GM18951 (cell line): ENCODE measurements at regions not wholly inside any gene's neighbourhood (a gene's known extent, or its start where the extent isn't known, plus 50 kb on each side); places are given as distances from the start of the nearest gene placed in this dataset.
"Not testable (repeated sequence)": the region's sequence is repeated elsewhere in the genome, so short reads cannot be mapped to it uniquely, and the experiment has no call there.

Experiments
- POLR2A ChIP-seq: IDR thresholded peaks from 4 replicates; pipeline ENCODE4 v1.6.1; 2011; ENCODE audit warnings: mild to moderate bottlenecking; ENCODE audit not compliant: insufficient read length, insufficient read depth; ENCODE audit errors: extremely low read depth
- in situ Hi-C: fragments of 300-500 bp; cut with MboI; formaldehyde crosslinking; loops from one replicate; pipeline ENCODE4 v1.12.0; 2022; ENCODE audit warnings: low sequenced_read_pairs, mixed read lengths, inconsistent platforms; ENCODE audit not compliant: unreplicated experiment

GRCh38 chr2:154978710-154979109 lies 280.2 kb downstream of the KCNJ3 start:
- TF ChIP-seq POLR2A, result no peak
- in situ Hi-C loops, result no loop called here

DNA sequence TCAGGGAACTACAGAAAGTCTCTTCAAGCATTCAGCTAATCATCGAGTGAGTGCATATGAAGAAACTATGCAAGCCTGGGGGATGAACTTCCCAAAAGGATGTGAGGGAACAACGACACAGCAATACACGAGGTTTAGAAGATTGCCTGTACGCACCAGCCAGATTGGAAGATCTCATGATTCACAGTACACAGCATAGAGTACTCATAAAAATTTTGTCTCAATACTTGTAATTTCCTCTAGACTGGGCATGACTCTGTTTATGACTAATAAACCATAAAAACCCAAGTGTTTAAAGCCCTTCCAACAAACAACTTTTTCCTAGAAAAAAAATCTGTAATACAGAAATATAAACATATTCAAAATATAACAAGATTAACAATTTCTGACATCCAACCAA lies 279.7 kb downstream of the KCNJ3 start:
- in situ Hi-C loops, result no loop called here
- TF ChIP-seq POLR2A, result no peak

- TF ChIP-seq POLR2A, result no peak
- in situ Hi-C loops, result no loop called here
Observed at GRCh38 chr2:154974041-154974440, 275.5 kb downstream of the KCNJ3 start.

DNA sequence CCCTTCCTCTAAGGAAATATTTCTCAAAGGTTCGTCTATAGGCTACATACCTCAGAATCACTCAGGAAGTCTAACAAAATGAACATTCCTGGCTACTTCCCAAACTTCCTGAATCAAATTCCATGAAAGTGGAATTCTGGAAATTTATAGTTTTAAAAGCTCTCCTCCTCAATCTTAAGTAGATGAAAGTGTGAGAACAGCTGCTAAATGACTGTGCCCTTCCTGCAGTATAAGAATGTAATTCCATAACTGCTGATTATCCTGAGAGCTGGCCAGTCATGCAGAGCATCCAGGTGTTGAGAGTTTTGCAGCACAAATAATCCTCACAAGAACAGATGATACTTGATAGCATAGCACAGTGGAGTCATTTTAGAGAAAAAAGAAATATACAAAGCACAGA lies 265.0 kb downstream of the KCNJ3 start:
- TF ChIP-seq POLR2A, result no peak
- in situ Hi-C loops, result no loop called here

GRCh38 chr2:154961676-154962075 lies 263.2 kb downstream of the KCNJ3 start:
- in situ Hi-C loops, result no loop called here
- TF ChIP-seq POLR2A, result no peak

DNA sequence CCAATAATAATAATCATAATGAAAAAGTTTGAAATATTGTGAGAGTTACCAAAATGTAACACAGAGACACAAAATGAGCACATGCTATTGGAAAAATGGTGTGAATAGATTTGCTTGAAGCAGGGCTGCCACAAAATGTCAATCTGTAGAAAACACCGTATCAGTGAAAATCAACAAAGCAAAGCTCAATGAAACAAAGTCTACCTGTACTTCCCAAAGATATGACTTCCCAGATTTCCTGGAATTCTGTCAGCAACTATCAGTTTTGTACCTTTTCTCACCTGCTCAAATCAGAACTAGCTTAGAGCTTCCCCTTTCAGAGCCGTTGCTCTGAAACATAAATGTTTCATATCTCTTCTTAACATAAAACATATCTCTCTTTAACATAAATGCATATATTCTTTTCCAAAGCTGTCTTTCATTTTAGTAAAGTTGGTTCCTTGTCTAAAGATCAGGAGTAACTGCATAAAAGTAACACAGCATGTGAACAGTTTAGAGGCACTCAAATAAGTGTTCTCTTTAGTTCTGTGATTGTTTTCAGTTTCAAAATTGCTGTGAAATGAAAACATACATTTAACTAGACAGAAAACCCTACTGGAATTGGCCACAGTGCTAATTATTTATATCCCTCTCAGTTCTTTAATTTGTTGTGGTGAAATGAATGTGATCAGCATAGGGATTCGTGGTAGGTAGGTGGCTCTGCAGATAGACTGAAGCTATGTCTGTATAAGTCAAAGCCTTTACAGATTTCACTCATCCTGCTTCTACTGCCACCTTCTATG lies 262.5 kb downstream of the KCNJ3 start:
- in situ Hi-C loops, result no loop called here
- no peak for TF ChIP-seq POLR2A

GRCh38 chr2:154952346-154952980 lies 254.0 kb downstream of the KCNJ3 start:
- in situ Hi-C loops, result no loop called here

DNA sequence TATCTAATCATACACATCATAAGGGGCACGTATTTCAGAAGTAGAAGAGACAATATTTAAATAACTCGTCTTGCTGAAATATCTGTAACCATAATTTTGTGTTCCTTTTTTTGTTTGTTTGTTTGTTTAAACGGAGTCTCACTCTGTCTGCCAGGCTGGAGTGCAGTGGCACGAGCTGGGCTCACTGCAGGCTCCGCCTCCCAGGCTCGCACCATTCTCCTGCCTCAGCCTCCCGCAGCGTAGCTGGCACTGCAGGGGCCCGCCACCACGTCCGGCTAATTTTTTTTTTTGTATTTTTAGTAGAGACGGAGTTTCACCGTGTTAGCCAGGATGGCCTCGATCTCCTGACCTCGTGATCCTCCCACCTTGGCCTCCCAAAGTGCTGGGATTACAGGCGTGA lies 248.9 kb downstream of the KCNJ3 start:
- in situ Hi-C loops, result not testable (repeated sequence)

More at GRCh38 chr2:154952346-154952980, 254.0 kb downstream of the KCNJ3 start:
- no peak for TF ChIP-seq POLR2A

- TF ChIP-seq POLR2A, result no peak
Observed at GRCh38 chr2:154945984-154946383, 247.5 kb downstream of the KCNJ3 start.

GRCh38 chr2:154941379-154941778 lies 242.9 kb downstream of the KCNJ3 start:
- in situ Hi-C loops, result no loop called here
- TF ChIP-seq POLR2A, result no peak

More at GRCh38 chr2:154945984-154946383, 247.5 kb downstream of the KCNJ3 start:
- in situ Hi-C loops, result no loop called here

DNA sequence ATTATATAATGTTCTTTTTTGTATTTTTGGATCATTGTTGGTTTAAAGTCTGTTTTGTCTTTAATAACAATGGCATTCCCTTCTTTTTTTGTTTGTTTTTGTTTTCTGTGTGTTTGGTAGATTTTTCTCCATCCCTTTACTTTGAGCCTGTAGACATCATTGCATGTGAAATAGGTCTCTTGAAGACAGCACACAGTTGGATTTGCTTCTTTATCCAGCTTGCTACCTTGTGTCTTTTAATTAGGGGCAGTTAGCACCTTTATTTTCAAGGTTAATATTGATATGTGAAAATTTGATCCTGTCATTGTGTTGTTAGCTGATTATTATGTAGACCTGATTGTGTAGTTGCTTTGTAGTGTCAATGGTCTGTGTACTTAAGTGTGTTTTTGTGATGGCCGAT lies 235.7 kb downstream of the KCNJ3 start:
- in situ Hi-C loops, result no loop called here
- no peak for TF ChIP-seq POLR2A

GRCh38 chr2:154924531-154924930 lies 226.0 kb downstream of the KCNJ3 start:
- in situ Hi-C loops, result no loop called here
- no peak for TF ChIP-seq POLR2A

- in situ Hi-C loops, result no loop called here
- TF ChIP-seq POLR2A, result no peak
Observed at GRCh38 chr2:154914561-154914960, 216.1 kb downstream of the KCNJ3 start.

GRCh38 chr2:154912215-154912614 lies 213.7 kb downstream of the KCNJ3 start:
- no peak for TF ChIP-seq POLR2A
- in situ Hi-C loops, result no loop called here
